AG08395 (cell line): ENCODE measurements at regions not wholly inside any gene's neighbourhood (a gene's known extent, or its start where the extent isn't known, plus 50 kb on each side); places are given as distances from the start of the nearest gene placed in this dataset.
A peak's percentile ranks its signal among the peaks of the same experiment; 100 is the strongest.

ENCODE experiments used
- DNase-seq: peaks from one replicate; pipeline ENCODE4 v3.0.0; 2012; ENCODE audit warnings: mixed read lengths, low spot score

DNA sequence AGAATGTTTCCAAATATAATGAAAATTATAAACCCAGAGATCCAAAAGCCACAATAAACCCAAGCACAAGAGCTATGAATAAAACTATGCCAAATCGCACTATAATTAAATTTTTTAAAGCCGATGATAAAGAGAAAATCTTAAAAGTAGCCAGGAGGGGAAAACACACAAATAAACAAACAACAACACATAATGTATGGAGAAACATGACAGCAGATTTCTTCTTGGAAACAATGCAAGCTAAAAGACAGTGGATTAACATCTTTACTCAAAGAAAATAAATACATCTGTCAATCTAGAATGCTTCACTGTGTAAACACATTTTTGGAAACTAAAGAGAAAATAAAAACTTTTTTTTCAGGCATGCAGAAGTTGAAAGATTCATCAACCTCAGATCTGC lies 53.0 kb upstream of the SMOX start:
- no peak for DNase-seq

DNA sequence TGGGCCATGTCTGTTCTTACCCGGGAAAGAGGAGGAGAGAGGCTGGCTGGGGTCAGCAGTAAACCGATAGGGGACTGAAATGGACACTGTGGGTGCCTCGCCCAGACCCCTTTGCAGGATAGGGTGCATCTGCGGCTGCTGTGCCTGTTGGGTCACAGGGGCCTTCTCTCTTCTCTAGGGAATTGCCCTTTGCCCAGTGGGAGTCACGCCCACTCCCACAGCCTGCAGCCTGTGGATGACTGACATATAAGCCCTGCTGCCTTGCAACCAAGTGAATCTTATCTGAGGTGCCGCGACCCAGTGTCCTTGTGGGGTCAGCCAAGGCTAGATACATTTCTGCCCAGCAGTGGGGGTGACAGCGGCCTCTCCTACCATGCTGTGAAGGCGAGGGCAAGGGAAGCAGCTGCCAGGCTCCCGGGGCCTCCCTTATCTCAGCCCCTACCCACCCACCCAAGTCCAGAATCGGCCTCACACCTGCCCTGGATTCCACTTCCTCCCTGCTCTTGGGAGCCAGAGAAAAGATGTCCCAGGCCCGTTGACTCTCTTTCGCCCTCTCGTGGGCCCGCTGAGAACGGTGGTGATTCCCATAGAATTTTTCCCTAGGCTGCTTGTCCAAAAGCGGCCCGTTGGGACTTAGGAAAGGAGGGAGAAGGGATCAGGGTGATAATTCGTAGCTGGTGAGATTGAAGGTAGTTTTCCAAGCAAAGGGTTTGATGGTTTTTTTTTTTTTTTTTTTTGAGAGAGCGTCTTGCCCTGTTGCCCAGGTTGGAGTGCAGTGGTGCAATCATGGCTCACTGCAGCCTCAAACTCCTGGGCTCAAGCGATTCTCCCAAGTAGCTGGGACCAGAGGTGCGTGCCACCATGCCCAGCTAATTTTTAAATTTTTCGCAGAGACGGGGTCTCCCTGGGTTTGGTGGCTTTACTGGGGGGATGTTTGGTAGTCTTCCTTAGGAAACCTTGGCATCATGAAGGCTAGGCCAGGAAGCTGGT lies 56.8 kb upstream of the SMOX start:
- DNase-seq: peak; percentile 76

DNA sequence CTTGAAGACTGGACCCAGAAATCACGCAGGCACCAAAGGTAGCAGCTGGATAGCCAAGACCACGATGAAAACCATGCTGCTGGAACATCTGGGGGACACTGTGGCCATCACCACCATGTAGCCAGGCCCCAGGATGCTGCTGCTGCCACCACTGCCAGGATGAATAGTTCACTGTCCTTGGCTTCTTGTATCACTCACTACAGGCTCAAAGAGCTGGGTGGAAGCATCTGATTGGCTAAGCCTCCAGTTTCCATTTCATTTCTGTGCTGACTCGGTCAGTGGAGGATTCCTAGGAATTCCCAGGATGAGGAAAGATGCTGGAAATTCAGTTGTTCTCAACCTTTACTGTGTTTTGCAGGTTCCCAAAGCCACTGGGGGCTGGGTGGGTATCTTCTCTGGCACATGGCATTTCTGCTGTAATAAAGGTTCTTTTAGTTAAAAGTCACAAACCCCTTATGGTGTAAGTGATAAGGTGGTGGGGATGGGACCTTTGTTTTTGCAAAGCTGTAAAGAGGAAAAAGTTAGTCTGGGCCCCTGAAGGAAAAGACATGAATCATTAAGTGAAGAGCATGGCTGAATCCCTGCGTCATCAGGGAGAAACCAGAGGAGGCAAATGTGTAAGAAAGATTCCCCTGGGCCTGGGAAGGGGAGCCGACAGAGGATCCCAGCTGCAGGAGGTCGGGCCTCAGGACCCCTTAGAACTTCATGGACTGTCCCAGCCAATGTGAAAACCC lies 57.7 kb upstream of the SMOX start:
- peak; percentile 69 for DNase-seq

DNA sequence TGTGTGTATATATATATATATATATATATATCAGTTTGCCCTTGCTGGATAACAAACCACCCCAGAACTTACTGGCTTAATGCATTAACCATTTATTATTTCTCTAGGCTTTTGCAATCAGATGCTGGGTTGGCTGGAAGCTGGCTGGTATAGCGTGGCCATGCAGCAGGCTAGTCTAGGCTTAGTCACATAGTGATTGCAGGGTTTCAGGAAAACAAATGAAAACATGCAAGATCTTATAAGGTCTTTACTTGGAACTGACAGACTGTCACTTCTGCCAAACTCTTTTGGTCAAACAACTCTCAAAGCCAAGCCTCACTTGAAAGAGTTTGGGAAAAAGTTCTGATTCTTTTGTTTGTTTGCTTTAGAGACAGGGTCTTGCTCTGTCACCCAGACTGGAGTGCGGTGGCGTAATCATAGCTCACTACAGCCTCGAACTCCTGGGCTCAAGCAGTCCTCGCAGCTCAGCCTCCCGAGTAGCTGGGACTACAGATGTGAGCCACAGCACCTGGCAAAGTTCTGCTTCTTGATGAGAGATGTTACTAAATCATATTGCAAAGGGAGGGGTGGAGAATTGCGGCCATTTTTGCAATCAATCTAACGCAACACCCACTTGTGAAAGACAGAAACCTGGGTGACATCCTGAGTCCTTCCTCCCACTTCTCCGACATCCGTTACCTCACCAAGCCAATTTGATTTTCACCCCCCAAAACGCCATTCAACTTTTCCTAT lies 58.7 kb upstream of the SMOX start:
- DNase-seq: no peak

DNA sequence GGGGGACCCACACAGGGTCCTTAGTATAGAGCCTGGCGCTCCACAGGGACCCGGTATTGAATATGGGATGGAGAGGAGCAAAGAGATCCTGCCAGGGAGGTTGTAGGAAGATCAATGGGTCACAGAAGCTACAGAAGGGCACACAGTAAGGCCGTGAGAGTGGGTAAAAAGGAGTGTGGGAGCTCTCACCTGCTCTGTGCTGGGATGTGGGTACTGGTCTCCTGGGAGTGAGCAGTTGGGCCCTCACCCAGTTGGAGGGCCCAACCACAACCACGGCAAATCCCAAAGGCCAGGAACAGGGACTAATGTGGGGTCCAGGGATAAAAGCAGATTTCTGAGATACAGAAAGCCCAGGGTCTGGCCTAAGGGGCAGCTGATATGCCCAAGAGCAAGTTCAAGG lies 59.9 kb upstream of the SMOX start:
- DNase-seq: no peak

DNA sequence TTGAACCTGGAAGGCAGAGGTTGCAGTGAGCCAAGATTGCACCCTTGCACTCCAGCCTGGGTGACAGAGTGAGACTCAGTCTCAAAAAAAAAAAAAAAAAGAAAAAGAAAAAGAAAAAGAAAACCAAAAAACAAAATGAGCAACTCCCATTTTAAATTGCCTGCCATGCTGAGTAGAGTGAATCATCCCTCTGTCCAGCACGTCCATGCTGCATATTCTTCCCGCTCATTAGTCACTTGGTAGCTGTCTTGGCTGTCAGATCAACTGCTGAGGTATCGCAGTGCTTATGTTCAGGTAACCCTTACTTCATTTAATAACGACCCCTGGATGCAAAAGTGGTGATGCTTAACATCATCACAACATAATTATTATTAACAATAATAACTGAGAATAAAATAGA lies 60.7 kb upstream of the SMOX start:
- DNase-seq: no peak

DNA sequence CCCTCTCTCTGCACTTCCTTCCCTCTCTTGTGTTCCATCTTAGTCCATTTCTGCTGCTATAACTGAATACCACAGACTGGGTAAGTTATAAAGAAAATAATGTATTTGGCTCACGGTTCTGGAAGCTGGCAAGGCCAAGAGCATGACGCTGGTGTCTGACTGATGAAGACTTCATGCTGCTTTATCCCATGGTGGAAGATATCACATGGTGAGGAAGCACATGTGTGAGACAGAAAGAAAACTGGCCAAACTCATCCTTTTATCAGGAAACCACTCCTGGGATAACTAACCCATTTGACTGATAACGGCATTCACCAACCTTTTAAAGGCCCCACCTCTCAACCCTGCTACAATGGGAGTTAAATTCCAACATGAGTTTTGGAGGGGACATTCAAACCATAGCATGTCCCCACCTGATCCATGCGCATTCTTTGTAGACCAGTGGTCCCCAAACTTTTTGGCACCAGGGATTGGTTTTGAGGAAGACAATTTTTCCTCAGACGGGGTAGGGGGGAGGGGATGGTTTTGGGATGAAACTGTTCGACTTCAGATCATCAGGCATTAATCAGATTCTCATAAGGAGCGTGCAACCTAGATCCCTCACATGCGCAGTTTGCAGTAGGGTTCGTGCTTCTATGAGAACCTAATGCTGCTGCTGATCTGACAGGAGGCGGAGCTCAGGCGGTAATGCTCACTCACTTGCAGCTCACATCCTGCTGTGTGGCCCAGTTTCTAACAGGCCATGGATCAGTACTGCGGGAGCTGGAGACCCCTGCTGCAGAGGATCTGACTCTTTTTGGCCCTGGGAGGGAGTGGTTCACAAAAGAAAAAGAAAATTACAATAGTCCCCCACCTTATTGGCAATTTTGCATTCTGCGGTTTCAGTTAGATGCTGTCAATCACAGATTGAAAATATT lies 61.6 kb upstream of the SMOX start:
- DNase-seq: no peak

DNA sequence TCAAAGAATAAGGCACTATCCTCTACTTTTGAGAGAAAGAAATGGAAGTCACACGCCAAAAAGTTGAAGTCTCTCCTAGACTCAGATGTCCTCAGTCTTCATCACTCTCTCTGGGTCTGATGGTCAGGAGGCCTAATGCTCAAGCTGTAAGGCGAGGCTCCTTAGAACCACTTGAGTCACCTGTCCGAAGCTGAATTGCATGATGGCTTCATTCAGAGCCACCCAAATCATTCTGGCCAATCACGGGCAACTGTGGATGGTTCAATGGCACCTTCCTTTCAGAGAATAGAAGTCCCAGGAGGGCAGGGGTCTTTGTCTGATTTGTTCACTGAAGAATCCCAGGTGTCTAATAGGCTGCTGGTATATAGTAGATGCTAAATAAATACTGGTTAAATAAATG lies 63.9 kb upstream of the SMOX start:
- DNase-seq: no peak

DNA sequence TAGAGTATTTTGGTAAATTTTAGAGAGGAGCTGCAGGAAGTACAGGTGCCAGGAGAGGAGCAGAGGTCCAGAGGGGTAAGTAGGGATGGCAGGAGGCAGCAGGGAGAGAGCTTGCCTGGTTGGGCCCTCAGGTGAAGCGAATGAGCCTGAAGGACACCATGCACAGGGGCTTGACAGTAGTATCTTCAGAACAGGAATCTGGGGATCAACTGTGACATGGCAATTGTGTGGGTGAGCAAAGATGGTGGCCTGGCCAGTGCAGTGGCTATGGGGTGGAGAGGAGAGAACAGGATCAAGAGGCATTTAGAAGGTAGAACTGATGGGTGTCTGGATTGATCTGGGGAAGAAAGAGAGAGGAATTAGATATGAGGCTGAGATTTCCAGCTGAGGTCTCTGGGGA lies 64.5 kb upstream of the SMOX start:
- no peak for DNase-seq

DNA sequence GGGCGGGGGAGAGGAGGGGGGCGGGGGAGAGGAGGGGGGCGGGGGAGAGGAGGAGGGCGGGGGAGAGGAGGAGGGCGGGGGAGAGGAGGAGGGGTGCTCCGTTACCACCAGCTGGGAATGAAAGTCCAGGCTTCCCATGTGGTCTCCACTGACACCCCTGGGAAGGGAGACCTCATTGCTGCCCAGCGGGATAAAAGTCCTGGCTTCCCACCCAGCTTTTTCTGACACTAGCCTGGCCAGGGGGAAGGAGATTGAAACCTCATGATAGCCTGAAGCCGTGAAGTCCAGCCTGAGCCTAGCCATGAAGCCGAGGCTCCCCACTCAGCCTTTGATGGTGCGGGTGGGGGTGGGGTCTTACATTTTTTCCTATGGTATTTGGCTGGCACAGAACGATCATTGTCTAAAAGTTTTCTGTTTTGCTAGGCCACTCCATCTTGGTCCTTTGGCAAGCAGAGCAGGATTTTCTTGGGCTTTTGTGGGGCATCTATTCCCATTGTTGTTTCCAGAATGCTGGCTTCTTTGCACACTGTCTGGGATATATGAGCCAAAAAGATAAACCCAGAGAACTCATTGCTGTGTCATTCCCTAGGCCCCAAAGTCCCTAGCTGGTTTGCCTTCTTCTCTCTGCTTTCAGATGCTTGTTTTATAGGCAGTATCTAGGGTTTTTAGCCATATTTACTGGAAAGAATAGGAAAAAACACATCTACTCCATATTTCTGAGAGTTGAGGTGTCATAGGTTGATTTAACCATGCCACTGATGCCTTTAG lies 65.3 kb upstream of the SMOX start:
- DNase-seq: no peak

DNA sequence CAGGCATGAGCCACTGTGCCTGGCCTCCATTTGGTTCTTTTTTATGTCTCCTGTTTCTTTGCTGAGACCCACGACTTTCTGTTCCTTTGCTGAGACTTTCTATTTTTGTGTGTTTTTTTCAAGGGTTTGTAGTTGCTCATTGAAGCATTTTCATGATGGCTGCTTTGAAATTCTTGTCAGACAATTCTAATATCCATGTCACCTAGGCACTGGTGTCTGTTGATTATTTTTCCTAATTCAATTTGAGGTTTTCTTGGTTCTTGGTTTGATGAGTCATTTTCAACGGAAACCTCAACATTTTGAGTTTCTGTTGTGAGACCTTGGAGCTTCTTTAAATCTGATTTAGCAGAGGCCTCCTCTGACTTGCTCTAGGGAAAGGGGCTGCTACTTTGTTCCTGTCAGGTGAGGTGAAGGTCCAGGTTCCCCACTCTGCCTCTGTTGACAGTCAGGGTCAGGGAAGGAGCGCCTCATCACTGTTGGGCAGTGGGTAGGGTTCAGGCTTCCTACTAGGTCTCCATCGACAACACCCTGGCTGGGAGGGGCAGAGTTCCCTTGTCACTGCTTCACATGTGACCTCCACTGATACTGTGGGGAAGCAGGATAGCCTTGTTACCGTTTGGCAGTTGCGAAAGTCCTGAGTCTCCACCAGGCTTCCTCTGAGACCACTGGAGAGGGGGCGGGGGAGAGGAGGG lies 66.1 kb upstream of the SMOX start:
- DNase-seq: peak; percentile 54

DNA sequence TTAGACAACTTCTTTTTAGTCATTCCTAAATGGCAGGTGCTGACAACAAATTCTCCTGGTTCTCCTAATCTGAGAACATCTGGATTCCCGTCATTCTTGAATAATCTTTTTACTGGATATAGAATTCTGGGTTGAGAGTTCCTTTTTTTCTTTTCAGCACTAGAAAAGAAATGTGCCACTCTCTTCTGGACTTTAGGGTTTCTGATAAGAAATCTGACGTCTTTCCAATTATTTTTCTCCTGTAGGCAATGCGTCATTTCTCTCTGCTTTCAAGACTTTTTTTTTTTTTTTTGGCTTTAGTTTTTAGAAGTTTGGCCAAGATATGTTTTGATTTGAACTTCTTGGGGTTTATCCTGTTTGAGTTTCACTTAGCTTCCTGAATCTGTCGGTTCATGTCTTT lies 66.1 kb upstream of the RNF24 start:
- DNase-seq: no peak

DNA sequence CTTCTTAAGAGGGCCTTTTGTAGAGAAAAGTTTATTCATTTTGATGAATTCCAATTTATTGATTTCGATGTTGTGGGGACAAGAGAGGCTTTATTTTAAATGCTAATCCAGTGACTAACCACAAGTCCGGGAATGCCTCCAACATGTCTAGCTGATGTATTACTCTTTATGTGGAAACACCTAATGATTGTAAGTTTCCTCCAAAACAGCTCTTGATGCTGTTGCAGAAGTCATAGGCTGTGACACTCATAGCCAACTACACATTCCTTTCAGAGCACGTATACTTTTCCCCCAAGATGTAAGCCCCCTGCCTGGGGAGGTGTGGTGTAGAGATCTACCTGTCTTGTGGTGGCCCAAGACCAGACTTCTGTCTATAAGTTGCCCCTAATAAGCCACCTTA lies 61.3 kb upstream of the RNF24 start:
- peak; percentile 63 for DNase-seq

DNA sequence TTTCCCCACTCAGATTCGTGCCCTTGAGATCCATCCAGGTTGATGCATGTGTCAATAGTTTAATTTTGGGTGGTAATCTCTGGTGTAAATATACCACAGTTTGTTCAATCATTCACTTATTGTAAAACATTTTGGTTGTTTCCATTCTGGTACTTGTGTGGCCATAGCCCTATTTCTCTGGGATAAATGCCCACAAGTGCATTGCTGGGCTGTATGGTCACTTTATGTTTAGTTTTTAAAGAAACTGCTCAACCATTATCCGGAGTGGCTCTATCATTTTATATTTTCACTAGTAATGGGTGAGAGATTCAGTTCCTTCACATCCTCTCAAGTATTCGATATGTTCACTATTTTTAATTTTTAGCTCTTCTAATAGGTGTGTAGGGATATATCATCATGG lies 60.7 kb upstream of the RNF24 start:
- no peak for DNase-seq

DNA sequence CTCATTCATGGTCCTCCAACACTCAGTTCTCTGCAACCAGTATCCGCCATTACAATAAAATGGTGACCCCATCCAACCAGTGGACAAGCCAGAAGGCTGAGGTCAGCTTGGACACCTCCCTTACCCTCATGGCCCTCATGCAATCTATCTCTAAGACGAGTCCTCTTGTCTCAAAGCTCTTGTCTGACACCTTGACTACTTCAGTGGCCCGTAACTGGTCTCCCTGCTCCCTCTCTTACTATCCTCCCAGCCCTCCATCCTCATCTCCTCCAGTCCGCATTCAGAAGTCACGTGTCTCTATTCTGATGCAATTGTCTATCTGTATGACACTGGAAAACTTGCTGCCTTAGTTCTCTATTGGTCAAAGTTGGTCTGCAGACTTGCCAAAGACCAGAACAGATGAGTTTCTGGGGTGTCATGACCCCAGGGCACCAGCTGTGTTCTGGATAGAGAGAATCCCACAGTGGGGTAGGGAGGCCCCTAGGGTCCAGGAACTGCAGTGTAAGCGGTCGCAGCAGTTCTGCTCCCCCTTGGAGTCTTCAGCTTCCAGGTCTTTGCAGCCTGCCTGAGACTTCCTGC lies 59.6 kb upstream of the RNF24 start:
- DNase-seq: no peak

DNA sequence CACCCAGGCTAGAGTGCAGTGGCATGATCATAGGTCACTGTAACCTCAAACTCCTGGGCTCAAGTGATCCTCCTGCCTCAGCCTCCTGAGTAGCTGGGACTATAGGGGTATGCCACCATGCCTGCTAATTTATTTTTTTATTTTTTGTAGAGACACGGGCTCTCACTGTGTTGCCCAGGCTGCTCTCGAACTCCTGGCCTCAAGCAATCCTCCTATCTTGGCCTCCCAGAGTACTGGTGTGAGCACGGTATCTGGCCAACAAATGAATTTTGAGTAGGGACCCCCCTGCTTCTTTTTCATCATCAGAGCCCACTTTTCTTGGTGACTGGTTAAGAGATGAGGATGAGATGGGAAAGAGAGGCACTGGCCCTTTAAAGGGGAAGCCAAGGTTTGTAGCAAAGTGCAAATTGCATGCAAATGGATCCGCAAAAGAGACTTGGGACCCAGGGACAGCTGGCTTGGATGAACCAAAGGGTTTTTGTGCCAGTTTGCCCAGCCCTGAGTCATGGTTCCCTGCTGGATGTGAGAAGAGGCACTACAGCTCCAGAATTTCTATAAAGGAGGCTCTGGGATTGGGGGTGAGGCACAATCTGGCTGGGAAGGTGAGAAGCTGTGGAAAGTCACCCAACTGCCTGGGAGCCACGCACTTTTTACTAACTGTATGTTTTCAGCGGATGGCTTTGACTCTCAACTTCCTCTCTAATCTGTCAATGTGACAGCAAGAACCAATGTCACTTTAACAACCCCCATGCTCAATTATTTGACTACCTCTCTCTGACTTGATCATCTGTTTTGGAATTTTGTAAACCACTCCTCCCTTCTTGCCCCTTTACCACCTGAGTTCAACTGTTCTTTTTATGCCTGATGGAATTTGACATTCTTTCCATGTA lies 58.7 kb upstream of the RNF24 start:
- DNase-seq: peak; percentile 22

DNA sequence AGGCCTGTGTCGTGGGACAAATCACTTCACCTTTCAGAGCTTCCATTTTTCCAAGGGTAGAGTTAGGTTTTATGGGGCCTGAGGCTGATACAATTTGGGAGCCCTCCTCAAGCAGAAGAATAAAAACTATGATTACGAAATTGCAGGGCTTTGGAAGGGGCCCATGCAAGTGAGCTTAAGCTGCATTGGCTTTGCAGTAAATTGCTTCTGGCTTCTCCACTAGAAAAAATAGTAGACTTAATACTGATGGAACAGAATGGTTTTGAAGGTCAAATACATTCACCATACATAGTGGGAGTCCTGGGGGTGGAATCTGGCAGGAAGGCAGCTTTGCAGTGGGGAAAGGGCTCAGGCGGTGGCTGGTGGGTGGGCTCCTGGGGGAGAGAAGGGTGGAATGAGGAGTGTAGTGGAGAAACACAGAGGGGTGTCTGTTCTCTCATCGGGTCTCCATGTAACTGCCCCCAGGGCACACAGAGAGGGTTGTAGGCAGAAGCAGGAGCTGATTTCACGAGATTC lies 55.9 kb upstream of the RNF24 start:
- no peak for DNase-seq
